ENCODE measurements at regions not wholly inside any gene's neighbourhood (a gene's known extent, or its start where the extent isn't known, plus 50 kb on each side); places are given as distances from the start of the nearest gene placed in this dataset.

DNA sequence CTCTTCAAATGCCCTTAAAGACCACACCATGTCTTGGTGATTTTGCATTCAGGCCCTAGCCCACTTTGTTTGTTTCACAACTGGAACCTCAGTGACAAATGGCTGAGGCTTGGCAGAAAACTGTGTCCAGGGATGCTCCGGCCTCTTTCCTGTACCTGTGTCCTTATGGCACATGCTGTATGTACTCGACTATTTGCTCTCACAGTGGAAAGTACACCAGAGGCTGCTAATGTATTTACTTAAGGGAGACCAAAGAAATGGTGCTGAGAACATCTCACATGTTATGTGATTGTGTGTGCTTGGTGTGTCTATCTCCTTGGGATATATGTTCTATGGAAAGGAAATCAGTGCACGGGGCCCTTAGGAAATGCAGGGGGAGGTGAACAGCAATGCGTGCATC, 263.3 kb downstream of the GADD45G start:
- TF ChIP-seq ZNF132 (tag by site-specific recombination; IDR thresholded peaks at IDR 0.05; ENCODE audit: borderline replicate concordance) (no peak), ZNF76 (tag by site-specific recombination; IDR thresholded peaks at IDR 0.05; ENCODE audit: borderline replicate concordance, low read depth) (no peak), MYNN (tag by site-specific recombination; IDR thresholded peaks at IDR 0.05; ENCODE audit: borderline replicate concordance) (no peak), ZNF274 (IDR thresholded peaks at IDR 0.05; ENCODE audit: low read length) (no peak), ZNF274 (tag by site-specific recombination; IDR thresholded peaks at IDR 0.05; ENCODE audit: borderline replicate concordance) (no peak), ZFP41 (tag by site-specific recombination; IDR thresholded peaks at IDR 0.05; ENCODE audit: borderline replicate concordance) (no peak), ZNF549 (tag by site-specific recombination; IDR thresholded peaks at IDR 0.05) (no peak)
- TF ChIP-seq, protein P1, sequence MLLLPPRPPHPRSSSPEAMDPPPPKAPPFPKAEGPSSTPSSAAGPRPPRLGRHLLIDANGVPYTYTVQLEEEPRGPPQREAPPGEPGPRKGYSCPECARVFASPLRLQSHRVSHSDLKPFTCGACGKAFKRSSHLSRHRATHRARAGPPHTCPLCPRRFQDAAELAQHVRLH (tag by site-specific recombination; IDR thresholded peaks at IDR 0.05): no peak
- TF ChIP-seq, protein P2, sequence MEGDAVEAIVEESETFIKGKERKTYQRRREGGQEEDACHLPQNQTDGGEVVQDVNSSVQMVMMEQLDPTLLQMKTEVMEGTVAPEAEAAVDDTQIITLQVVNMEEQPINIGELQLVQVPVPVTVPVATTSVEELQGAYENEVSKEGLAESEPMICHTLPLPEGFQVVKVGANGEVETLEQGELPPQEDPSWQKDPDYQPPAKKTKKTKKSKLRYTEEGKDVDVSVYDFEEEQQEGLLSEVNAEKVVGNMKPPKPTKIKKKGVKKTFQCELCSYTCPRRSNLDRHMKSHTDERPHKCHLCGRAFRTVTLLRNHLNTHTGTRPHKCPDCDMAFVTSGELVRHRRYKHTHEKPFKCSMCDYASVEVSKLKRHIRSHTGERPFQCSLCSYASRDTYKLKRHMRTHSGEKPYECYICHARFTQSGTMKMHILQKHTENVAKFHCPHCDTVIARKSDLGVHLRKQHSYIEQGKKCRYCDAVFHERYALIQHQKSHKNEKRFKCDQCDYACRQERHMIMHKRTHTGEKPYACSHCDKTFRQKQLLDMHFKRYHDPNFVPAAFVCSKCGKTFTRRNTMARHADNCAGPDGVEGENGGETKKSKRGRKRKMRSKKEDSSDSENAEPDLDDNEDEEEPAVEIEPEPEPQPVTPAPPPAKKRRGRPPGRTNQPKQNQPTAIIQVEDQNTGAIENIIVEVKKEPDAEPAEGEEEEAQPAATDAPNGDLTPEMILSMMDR (tag by site-specific recombination; IDR thresholded peaks at IDR 0.05): no peak
- TF ChIP-seq, protein P3, sequence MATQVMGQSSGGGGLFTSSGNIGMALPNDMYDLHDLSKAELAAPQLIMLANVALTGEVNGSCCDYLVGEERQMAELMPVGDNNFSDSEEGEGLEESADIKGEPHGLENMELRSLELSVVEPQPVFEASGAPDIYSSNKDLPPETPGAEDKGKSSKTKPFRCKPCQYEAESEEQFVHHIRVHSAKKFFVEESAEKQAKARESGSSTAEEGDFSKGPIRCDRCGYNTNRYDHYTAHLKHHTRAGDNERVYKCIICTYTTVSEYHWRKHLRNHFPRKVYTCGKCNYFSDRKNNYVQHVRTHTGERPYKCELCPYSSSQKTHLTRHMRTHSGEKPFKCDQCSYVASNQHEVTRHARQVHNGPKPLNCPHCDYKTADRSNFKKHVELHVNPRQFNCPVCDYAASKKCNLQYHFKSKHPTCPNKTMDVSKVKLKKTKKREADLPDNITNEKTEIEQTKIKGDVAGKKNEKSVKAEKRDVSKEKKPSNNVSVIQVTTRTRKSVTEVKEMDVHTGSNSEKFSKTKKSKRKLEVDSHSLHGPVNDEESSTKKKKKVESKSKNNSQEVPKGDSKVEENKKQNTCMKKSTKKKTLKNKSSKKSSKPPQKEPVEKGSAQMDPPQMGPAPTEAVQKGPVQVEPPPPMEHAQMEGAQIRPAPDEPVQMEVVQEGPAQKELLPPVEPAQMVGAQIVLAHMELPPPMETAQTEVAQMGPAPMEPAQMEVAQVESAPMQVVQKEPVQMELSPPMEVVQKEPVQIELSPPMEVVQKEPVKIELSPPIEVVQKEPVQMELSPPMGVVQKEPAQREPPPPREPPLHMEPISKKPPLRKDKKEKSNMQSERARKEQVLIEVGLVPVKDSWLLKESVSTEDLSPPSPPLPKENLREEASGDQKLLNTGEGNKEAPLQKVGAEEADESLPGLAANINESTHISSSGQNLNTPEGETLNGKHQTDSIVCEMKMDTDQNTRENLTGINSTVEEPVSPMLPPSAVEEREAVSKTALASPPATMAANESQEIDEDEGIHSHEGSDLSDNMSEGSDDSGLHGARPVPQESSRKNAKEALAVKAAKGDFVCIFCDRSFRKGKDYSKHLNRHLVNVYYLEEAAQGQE (tag by site-specific recombination; IDR thresholded peaks at IDR 0.05): no peak
